ENCODE measurements at regions not wholly inside any gene's neighbourhood (a gene's known extent, or its start where the extent isn't known, plus 50 kb on each side); places are given as distances from the start of the nearest gene placed in this dataset.

DNA sequence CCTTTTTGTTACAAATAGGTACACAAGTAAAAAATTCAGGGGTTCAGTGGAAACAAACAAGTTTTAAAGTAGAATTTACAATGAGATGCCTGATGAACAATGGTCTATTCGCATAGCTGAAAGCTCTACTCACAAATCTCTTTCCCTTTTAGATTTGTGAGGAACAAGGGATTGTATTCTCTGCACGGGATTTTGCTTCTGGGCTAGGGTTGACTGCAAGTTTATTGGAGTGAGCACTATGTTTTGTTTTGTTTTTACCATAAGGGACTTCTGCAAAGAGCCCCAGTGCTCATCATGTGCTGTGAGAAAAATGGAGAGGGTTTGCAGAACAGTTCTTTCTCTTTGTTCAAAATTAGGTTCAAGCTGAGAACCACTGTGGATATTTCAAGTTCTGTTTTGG, 160.5 kb downstream of the DLEU7 start:
- TF ChIP-seq, protein P1, sequence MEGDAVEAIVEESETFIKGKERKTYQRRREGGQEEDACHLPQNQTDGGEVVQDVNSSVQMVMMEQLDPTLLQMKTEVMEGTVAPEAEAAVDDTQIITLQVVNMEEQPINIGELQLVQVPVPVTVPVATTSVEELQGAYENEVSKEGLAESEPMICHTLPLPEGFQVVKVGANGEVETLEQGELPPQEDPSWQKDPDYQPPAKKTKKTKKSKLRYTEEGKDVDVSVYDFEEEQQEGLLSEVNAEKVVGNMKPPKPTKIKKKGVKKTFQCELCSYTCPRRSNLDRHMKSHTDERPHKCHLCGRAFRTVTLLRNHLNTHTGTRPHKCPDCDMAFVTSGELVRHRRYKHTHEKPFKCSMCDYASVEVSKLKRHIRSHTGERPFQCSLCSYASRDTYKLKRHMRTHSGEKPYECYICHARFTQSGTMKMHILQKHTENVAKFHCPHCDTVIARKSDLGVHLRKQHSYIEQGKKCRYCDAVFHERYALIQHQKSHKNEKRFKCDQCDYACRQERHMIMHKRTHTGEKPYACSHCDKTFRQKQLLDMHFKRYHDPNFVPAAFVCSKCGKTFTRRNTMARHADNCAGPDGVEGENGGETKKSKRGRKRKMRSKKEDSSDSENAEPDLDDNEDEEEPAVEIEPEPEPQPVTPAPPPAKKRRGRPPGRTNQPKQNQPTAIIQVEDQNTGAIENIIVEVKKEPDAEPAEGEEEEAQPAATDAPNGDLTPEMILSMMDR (IDR thresholded peaks at IDR 0.05; ENCODE audit: low read depth, low read length): no peak
- no peak for DNase-seq (ENCODE audit: low read depth, low spot score)
- in situ Hi-C loops (cut with HindIII; ENCODE audit: low sequenced_read_pairs): no loop called here
- no peak overlapping the region for H3K4me3 ChIP-seq (ENCODE audit: low read depth, low read length)

DNA sequence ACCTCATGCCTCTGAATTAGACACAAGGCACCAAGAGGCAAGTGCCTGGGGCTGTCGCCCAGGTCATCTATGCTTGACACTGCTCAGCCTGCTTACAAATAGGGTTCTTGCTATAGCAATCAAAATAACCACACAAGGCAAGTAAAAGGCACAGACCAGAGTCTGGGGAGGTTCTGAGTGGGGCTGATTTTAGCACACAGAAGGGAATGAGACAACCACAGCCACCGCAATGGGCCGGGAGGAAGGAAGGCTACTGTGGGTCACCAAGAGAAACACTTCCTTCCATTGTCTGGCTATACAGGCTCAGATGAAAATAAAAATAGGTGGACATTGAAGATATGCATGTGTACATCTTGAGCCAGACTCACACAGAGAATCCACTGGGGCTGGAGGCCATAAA, 159.1 kb downstream of the DLEU7 start:
- no peak overlapping the region for H3K4me3 ChIP-seq (ENCODE audit: low read depth, low read length)
- DNase-seq (ENCODE audit: low read depth, low spot score): no peak
- TF ChIP-seq, protein P1 (IDR thresholded peaks at IDR 0.05; ENCODE audit: low read depth, low read length): no peak
- in situ Hi-C loops (cut with HindIII; ENCODE audit: low sequenced_read_pairs): no loop called here

DNA sequence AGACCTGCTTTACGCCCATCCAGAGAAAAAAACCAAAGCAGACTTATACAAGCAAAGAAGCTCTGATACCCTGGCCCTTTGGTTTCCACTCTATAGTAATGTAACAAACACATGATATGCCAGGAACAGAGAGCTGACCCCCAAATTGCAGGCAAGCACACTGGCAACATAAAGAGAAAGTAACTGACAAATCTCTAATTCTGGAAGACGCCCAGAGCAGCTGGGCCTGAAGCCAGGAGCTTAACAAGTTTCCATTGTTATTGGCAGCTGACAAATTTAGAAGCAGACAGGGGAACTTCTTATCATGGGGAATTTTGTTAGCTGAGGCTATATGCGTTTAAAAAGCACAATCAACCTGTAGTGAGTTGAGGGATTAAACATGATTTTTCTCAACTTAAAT, 158.0 kb downstream of the DLEU7 start:
- in situ Hi-C loops (cut with HindIII; ENCODE audit: low sequenced_read_pairs): no loop called here
- TF ChIP-seq, protein P1 (IDR thresholded peaks at IDR 0.05; ENCODE audit: low read depth, low read length): no peak
- DNase-seq (ENCODE audit: low read depth, low spot score): peak; percentile 61
- no peak overlapping the region for H3K4me3 ChIP-seq (ENCODE audit: low read depth, low read length)

DNA sequence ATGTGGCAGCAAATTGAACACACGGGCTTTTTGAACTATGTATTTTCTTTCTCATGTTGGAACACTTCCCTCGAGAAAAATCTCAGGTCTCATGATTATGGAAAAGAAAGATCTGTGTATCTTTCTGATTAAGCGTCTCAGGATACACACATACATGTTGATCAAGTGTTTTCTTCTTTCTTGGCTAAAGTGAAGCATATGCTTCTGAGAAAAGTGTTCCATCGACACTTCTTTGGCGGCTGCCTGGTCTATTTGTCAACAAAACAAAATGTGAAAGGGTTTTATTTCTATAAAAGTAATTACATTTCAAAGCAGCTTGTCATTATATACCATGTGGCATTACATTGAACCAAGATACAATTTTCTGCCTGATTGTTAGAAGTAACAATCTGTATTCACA, 157.5 kb downstream of the DLEU7 start:
- no peak overlapping the region for H3K4me3 ChIP-seq (ENCODE audit: low read depth, low read length)
- DNase-seq (ENCODE audit: low read depth, low spot score): no peak
- in situ Hi-C loops (cut with HindIII; ENCODE audit: low sequenced_read_pairs): no loop called here
- TF ChIP-seq, protein P1 (IDR thresholded peaks at IDR 0.05; ENCODE audit: low read depth, low read length): no peak

DNA sequence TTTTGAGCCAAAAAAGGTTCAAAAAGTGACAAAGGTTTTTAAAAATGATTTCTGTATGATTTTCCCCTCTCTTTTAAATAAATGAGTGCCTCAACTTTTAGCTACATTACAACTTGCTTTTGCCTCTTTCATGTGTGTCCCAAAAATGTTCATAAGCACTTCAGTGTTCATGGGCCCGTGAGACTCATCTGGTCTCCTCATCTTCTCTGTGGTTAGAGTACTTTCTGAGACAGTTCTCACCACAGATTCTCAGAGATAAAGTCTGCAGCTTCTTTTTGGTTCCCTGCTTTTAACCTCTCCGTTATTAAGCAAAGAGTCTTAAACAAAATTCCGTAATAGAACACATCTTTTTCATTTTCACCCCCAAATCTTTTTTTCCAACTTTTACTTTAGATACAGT, 156.9 kb downstream of the DLEU7 start:
- H3K4me3 ChIP-seq (ENCODE audit: low read depth, low read length): no peak overlapping the region
- in situ Hi-C loops (cut with HindIII; ENCODE audit: low sequenced_read_pairs): no loop called here
- DNase-seq (ENCODE audit: low read depth, low spot score): no peak
- TF ChIP-seq, protein P1 (IDR thresholded peaks at IDR 0.05; ENCODE audit: low read depth, low read length): no peak

DNA sequence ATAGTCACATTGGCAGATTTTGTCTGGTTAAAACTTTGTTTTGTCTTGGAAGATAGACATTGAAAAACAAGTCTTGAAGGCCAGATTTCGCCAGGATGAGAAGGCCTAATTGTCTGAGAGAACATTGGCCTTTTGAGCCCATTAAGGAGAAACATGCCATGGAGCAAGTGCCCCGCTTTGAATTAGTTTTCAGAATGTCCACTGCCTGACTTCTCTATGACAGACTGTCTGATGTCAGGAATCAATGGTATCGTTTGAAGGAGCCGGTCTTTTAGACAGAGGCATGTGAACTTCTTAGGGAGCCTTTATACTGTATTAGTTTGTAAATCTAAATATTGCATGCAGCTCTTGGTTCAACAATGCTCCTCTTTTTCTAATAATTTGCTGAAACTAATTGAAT, 155.9 kb downstream of the DLEU7 start:
- TF ChIP-seq, protein P1 (IDR thresholded peaks at IDR 0.05; ENCODE audit: low read depth, low read length): no peak

DNA sequence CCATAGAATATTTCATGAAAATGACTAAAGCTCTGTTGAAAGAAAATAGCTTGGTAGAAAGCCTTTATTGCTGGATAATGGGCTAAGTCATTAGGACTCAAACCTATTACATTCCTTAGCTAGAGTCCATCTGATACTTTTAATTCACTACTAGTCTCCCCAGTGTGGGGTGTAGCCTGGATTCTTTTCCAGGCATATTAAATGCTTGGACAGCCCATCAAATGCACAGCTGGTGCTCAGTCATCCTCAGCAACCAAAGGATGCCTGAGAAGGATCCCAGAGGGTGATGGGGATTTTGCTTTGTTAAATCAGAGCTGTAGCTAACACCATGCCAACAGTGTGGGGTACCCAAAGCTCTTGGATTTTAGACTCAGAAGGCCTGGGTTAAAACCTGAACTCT, 153.5 kb downstream of the DLEU7 start:
- no peak overlapping the region for H3K4me3 ChIP-seq (ENCODE audit: low read depth, low read length)
- in situ Hi-C loops (cut with HindIII; ENCODE audit: low sequenced_read_pairs): no loop called here
- no peak for DNase-seq (ENCODE audit: low read depth, low spot score)
- TF ChIP-seq, protein P1 (IDR thresholded peaks at IDR 0.05; ENCODE audit: low read depth, low read length): no peak

More for the DNA sequence above, 155.9 kb downstream of the DLEU7 start:
- H3K4me3 ChIP-seq (ENCODE audit: low read depth, low read length): no peak overlapping the region
- DNase-seq (ENCODE audit: low read depth, low spot score): no peak
- in situ Hi-C loops (cut with HindIII; ENCODE audit: low sequenced_read_pairs): no loop called here

Measured in astrocyte of the spinal cord (primary cell).